ENCODE measurements at regions not wholly inside any gene's neighbourhood (a gene's known extent, or its start where the extent isn't known, plus 50 kb on each side); places are given as distances from the start of the nearest gene placed in this dataset.

GRCh38 chr11:76277298-76278175, 71.2 kb upstream of the WNT11 start:
- no peak for DNase-seq

GRCh38 chr11:76276781-76277155, 70.5 kb upstream of the WNT11 start:
- DNase-seq = no peak

- no peak for DNase-seq
These were observed 69.9 kb upstream of the WNT11 start for GRCh38 chr11:76276046-76276780.

GRCh38 chr11:76275446-76275845, 69.1 kb upstream of the WNT11 start:
- DNase-seq = no peak

GRCh38 chr11:76271068-76271467, 64.8 kb upstream of the WNT11 start:
- DNase-seq = no peak

- DNase-seq = peak in 1 of 56 donors; percentile 4
These were observed 64.1 kb upstream of the WNT11 start for GRCh38 chr11:76270389-76270788.

GRCh38 chr11:76269661-76270261, 63.5 kb upstream of the WNT11 start:
- no peak for DNase-seq

- DNase-seq = no peak
These were observed 62.9 kb upstream of the WNT11 start for GRCh38 chr11:76269247-76269646.

GRCh38 chr11:76268498-76268897, 62.2 kb upstream of the WNT11 start:
- no peak for DNase-seq

- DNase-seq = no peak
These were observed 61.3 kb upstream of the WNT11 start for GRCh38 chr11:76267556-76267955.

- no peak for DNase-seq
These were observed 60.2 kb upstream of the WNT11 start for GRCh38 chr11:76266286-76267100.

- DNase-seq = no peak
These were observed 59.5 kb upstream of the WNT11 start for GRCh38 chr11:76265771-76266241.

GRCh38 chr11:76263657-76264056, 57.4 kb upstream of the WNT11 start:
- peak in 30 of 56 donors; percentile 2 to 58 (median 22) for DNase-seq

GRCh38 chr11:76263166-76263565, 56.9 kb upstream of the WNT11 start:
- peak in 6 of 56 donors; percentile 7 to 55 (median 41) for DNase-seq

- DNase-seq = no peak
These were observed 54.1 kb upstream of the WNT11 start for GRCh38 chr11:76260296-76260925.

- no peak for DNase-seq
These were observed 53.1 kb upstream of the WNT11 start for GRCh38 chr11:76259299-76259908.

GRCh38 chr11:76257074-76257719, 50.9 kb upstream of the WNT11 start:
- DNase-seq = no peak

GRCh38 chr11:76256448-76256847, 50.1 kb upstream of the WNT11 start:
- DNase-seq = no peak

All from nucleus accumbens (tissue), 56 donors.